IPS DF 6.9 (cell line): ENCODE measurements at regions not wholly inside any gene's neighbourhood (a gene's known extent, or its start where the extent isn't known, plus 50 kb on each side); places are given as distances from the start of the nearest gene placed in this dataset.

Experiments
- DNase-seq: peaks from one replicate; pipeline ENCODE4 v3.0.0-alpha.2; 2013; ENCODE audit warnings: low read depth, low spot score
- H3K27ac ChIP-seq: one replicate; pipeline ENCODE4 v1.5.1; 2013; ENCODE audit warnings: low read length, control low read depth
- H3K27me3 ChIP-seq: 2 replicates; pipeline ENCODE4 v1.6.1; 2013; ENCODE audit warnings: mild to moderate bottlenecking, low read length; ENCODE audit not compliant: control insufficient read depth, insufficient read depth
- H3K36me3 ChIP-seq: 2 replicates; pipeline ENCODE4 v1.6.1; 2013; ENCODE audit warnings: low read length; ENCODE audit not compliant: control insufficient read depth, insufficient read depth
- H3K4me1 ChIP-seq: 2 replicates; pipeline ENCODE4 v1.6.1; 2013; ENCODE audit warnings: low read length; ENCODE audit not compliant: control insufficient read depth, insufficient read depth
- H3K4me3 ChIP-seq: 2 replicates; pipeline ENCODE4 v1.5.1; 2013; ENCODE audit warnings: mild to moderate bottlenecking, low read length
- H3K9me3 ChIP-seq: 2 replicates; pipeline ENCODE4 v1.6.1; 2013; ENCODE audit warnings: low read length, inconsistent platforms; ENCODE audit not compliant: control insufficient read depth, insufficient read depth
- WGBS: extraction: QIAGEN DNeasy Blood & Tissue Kit; methylation state at CpG from one replicate; pipeline ENCODE4 v1.1.7; 2013; ENCODE audit warnings: mixed read lengths, missing lambda C conversion rate; ENCODE audit not compliant: insufficient read length, insufficient coverage; 5-methylcytosine and 5-hydroxymethylcytosine counted together

GRCh38 chr9:80222466-80223169, 650.9 kb downstream of the TLE4 start:
- no CpG with 5 or more reads among the region's 3 CpGs for WGBS
- Histone ChIP-seq H3K4me3 (no peak overlapping the region), H3K4me1 (no peaks in the 10 kb centered on the region), H3K27ac (no peak overlapping the region), H3K27me3 (no peaks in the 10 kb centered on the region), H3K36me3 (no peaks in the 10 kb centered on the region), H3K9me3 (no peaks in the 10 kb centered on the region)
- no peak for DNase-seq

- DNase-seq: no peak
- H3K9me3 ChIP-seq: no peaks in the 10 kb centered on the region
- no peaks in the 10 kb centered on the region for H3K4me1 ChIP-seq
- no peaks in the 10 kb centered on the region for H3K27me3 ChIP-seq
- no CpG with 5 or more reads among the region's 6 CpGs for WGBS
- no peak overlapping the region for H3K27ac ChIP-seq
- H3K4me3 ChIP-seq: no peak overlapping the region
- H3K36me3 ChIP-seq: no peaks in the 10 kb centered on the region
These were observed 646.6 kb downstream of the TLE4 start for GRCh38 chr9:80218328-80218727.

- no CpG with 5 or more reads among the region's 8 CpGs for WGBS
- Histone ChIP-seq H3K27ac (no peak overlapping the region), H3K27me3 (no peaks in the 10 kb centered on the region), H3K9me3 (no peaks in the 10 kb centered on the region), H3K36me3 (no peaks in the 10 kb centered on the region), H3K4me1 (no peaks in the 10 kb centered on the region), H3K4me3 (no peak overlapping the region)
- no peak for DNase-seq
These were observed 641.8 kb downstream of the TLE4 start for GRCh38 chr9:80213613-80214012.

GRCh38 chr9:80208696-80209095, 636.9 kb downstream of the TLE4 start:
- Histone ChIP-seq H3K9me3 (no peaks in the 10 kb centered on the region), H3K27me3 (no peaks in the 10 kb centered on the region), H3K4me1 (no peaks in the 10 kb centered on the region), H3K4me3 (no peak overlapping the region), H3K27ac (no peak overlapping the region), H3K36me3 (no peaks in the 10 kb centered on the region)
- DNase-seq: no peak

GRCh38 chr9:80204054-80204453, 632.3 kb downstream of the TLE4 start:
- no CpG with 5 or more reads among the region's 2 CpGs for WGBS

GRCh38 chr9:80197661-80198060, 625.9 kb downstream of the TLE4 start:
- Histone ChIP-seq H3K9me3 (no peaks in the 10 kb centered on the region), H3K36me3 (no peaks in the 10 kb centered on the region), H3K27me3 (no peaks in the 10 kb centered on the region), H3K27ac (no peak overlapping the region), H3K4me3 (no peak overlapping the region), H3K4me1 (no peaks in the 10 kb centered on the region)
- DNase-seq: no peak
- no CpG with 5 or more reads among the region's 1 CpG for WGBS

More at GRCh38 chr9:80204054-80204453, 632.3 kb downstream of the TLE4 start:
- no peak for DNase-seq
- Histone ChIP-seq H3K27ac (no peak overlapping the region), H3K9me3 (no peaks in the 10 kb centered on the region), H3K36me3 (no peaks in the 10 kb centered on the region), H3K4me3 (no peak overlapping the region), H3K27me3 (no peaks in the 10 kb centered on the region), H3K4me1 (no peaks in the 10 kb centered on the region)

- no peaks in the 10 kb centered on the region for H3K36me3 ChIP-seq
- H3K9me3 ChIP-seq: no peaks in the 10 kb centered on the region
- no peak overlapping the region for H3K27ac ChIP-seq
- no peak overlapping the region for H3K4me3 ChIP-seq
- H3K4me1 ChIP-seq: no peaks in the 10 kb centered on the region
- H3K27me3 ChIP-seq: no peaks in the 10 kb centered on the region
- no peak for DNase-seq
These were observed 619.3 kb downstream of the TLE4 start for GRCh38 chr9:80191108-80191507.

GRCh38 chr9:80188579-80188978, 616.8 kb downstream of the TLE4 start:
- H3K4me3 ChIP-seq: no peak overlapping the region
- DNase-seq: no peak
- H3K4me1 ChIP-seq: no peaks in the 10 kb centered on the region
- no peaks in the 10 kb centered on the region for H3K9me3 ChIP-seq
- H3K36me3 ChIP-seq: no peaks in the 10 kb centered on the region
- no CpG with 5 or more reads among the region's 4 CpGs for WGBS
- H3K27ac ChIP-seq: no peak overlapping the region
- H3K27me3 ChIP-seq: no peaks in the 10 kb centered on the region

GRCh38 chr9:80185112-80185738, 613.5 kb downstream of the TLE4 start:
- WGBS: no CpG with 5 or more reads among the region's 27 CpGs
- Histone ChIP-seq H3K4me3 (no peak overlapping the region), H3K4me1 (no peaks in the 10 kb centered on the region), H3K36me3 (no peaks in the 10 kb centered on the region), H3K9me3 (no peaks in the 10 kb centered on the region), H3K27ac (no peak overlapping the region), H3K27me3 (no peaks in the 10 kb centered on the region)
- no peak for DNase-seq

- 0 out of 2 replicates have a peak, but pooled peaks cover 1% of the 10 kb centered on the region for H3K27me3 ChIP-seq
- H3K27ac ChIP-seq: no peak overlapping the region
- no peak overlapping the region for H3K4me3 ChIP-seq
- DNase-seq: no peak
- H3K36me3 ChIP-seq: no peaks in the 10 kb centered on the region
- no peaks in the 10 kb centered on the region for H3K9me3 ChIP-seq
- no peaks in the 10 kb centered on the region for H3K4me1 ChIP-seq
- WGBS: no CpG with 5 or more reads among the region's 2 CpGs
These were observed 606.2 kb downstream of the TLE4 start for GRCh38 chr9:80177949-80178480.
